ENCODE measurements at regions not wholly inside any gene's neighbourhood (a gene's known extent, or its start where the extent isn't known, plus 50 kb on each side); places are given as distances from the start of the nearest gene placed in this dataset.

DNA sequence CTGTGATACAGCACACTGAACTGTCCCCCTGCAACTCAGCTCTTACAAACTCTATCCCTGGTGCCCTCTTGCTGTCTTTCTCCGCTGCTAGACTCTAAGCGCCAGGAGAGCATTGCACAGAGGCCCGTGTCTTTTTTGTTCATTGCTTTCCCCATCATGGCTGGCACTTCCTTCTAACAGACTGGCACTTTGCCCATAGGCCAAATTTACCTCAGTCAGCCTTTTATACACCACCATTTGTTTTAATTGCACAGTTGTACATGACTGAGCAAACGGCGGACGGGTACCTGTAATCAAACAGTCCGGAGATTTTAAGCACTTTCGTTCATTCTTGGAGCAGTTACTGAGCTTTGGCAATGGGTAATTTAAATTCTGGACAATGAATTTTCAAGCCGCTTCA, 102.2 kb upstream of the CLINT1 start:
- TF ChIP-seq EZH2 (IDR thresholded peaks at IDR 0.05; ENCODE audit: insufficient read depth, poor library complexity, severe bottlenecking) (no peak), EZH2phosphoT487 (IDR thresholded peaks at IDR 0.05; ENCODE audit: insufficient read depth, low read depth) (no peak)

Data from GM23248 (cell line).